ENCODE measurements at regions not wholly inside any gene's neighbourhood (a gene's known extent, or its start where the extent isn't known, plus 50 kb on each side); places are given as distances from the start of the nearest gene placed in this dataset.

- Histone ChIP-seq H3K9me3 (ENCODE audit: control insufficient read depth, insufficient read depth, low read depth, low read length) (no peaks in the 10 kb centered on the region), H3K27ac (ENCODE audit: extremely low read depth, low read depth, low read length) (no peak overlapping the region), H3K4me1 (ENCODE audit: control insufficient read depth, insufficient read depth, low read length) (no peaks in the 10 kb centered on the region), H3K4me3 (ENCODE audit: low read depth, low read length) (no peak overlapping the region), H3K36me3 (ENCODE audit: control insufficient read depth in 2 of 2, insufficient read depth in 1 of 2, low read length in 2 of 2) (no peaks in the 10 kb centered on the region)
- ChIA-PET POLR2A (no interaction called here), CTCF (no interaction called here)
- no peak for TF ChIP-seq ZNF777 (tag by site-specific recombination; IDR thresholded peaks at IDR 0.05; ENCODE audit: borderline replicate concordance)
- TF ChIP-seq ZFHX2 (tag by site-specific recombination; conservative IDR thresholded peaks at IDR 0.05) = no peak
- no peak for TF ChIP-seq HOXC10 (CRISPR knock-in tag; IDR thresholded peaks at IDR 0.05)
- no peak for TF ChIP-seq ZNF24 (tag by site-specific recombination; IDR thresholded peaks at IDR 0.05)
- TF ChIP-seq ZNF148 (tag by site-specific recombination; IDR thresholded peaks at IDR 0.05; ENCODE audit: borderline replicate concordance) = no peak
- no peak for TF ChIP-seq ZNF510 (tag by site-specific recombination; IDR thresholded peaks at IDR 0.05; ENCODE audit: insufficient replicate concordance)
- TF ChIP-seq BCL6B (tag by site-specific recombination; IDR thresholded peaks at IDR 0.05) = no peak
- TF ChIP-seq ZNF624 (tag by site-specific recombination; IDR thresholded peaks at IDR 0.05) = no peak
- TF ChIP-seq ZNF248 (tag by site-specific recombination; IDR thresholded peaks at IDR 0.05) = no peak
- no peak for TF ChIP-seq ZNF645 (tag by site-specific recombination; IDR thresholded peaks at IDR 0.05)
- no peak for TF ChIP-seq ZNF335 (tag by site-specific recombination; conservative IDR thresholded peaks at IDR 0.05)
- TF ChIP-seq ZEB2 (tag by site-specific recombination; IDR thresholded peaks at IDR 0.05) = no peak
- TF ChIP-seq ZNF48 (tag by site-specific recombination; IDR thresholded peaks at IDR 0.05) = no peak
These were observed 541.7 kb upstream of the ZNF385D start for GRCh38 chr3:22292681-22293080.

- no peak overlapping the region for H3K27ac ChIP-seq (ENCODE audit: extremely low read depth, low read depth, low read length)
- no peaks in the 10 kb centered on the region for H3K4me1 ChIP-seq (ENCODE audit: control insufficient read depth, insufficient read depth, low read length)
- CTCF ChIA-PET = no interaction called here
- no peaks in the 10 kb centered on the region for H3K36me3 ChIP-seq (ENCODE audit: control insufficient read depth in 2 of 2, insufficient read depth in 1 of 2, low read length in 2 of 2)
- POLR2A ChIA-PET = no interaction called here
- H3K9me3 ChIP-seq (ENCODE audit: control insufficient read depth, insufficient read depth, low read depth, low read length) = no peaks in the 10 kb centered on the region
- no peak overlapping the region for H3K4me3 ChIP-seq (ENCODE audit: low read depth, low read length)
- TF ChIP-seq ZNF354C (tag by site-specific recombination; IDR thresholded peaks at IDR 0.05; ENCODE audit: borderline replicate concordance, low read depth) = no peak
- TF ChIP-seq ZNF776 (tag by site-specific recombination; IDR thresholded peaks at IDR 0.05; ENCODE audit: borderline replicate concordance) = no peak
- no peak for TF ChIP-seq ZNF174 (tag by site-specific recombination; IDR thresholded peaks at IDR 0.05)
- TF ChIP-seq ZNF645 (tag by site-specific recombination; IDR thresholded peaks at IDR 0.05) = no peak
- TF ChIP-seq BCL6B (tag by site-specific recombination; IDR thresholded peaks at IDR 0.05) = no peak
- no peak for TF ChIP-seq ZBTB49 (tag by site-specific recombination; IDR thresholded peaks at IDR 0.05; ENCODE audit: low read depth)
- TF ChIP-seq HOXD13 (CRISPR knock-in tag; IDR thresholded peaks at IDR 0.05; ENCODE audit: borderline replicate concordance) = no peak
- no peak for TF ChIP-seq PRDM2 (tag by site-specific recombination; IDR thresholded peaks at IDR 0.05; ENCODE audit: borderline replicate concordance)
These were observed 545.6 kb upstream of the ZNF385D start for GRCh38 chr3:22296601-22297000.

All from HEK293 (cell line).